Mucosa of rectum (tissue), 2 donors: ENCODE measurements at regions not wholly inside any gene's neighbourhood (a gene's known extent, or its start where the extent isn't known, plus 50 kb on each side); places are given as distances from the start of the nearest gene placed in this dataset.
"Not testable (repeated sequence)": the region's sequence is repeated elsewhere in the genome, so short reads cannot be mapped to it uniquely, and the experiment has no call there.

ENCODE experiments used
- H3K27ac ChIP-seq, 2 donors: one replicate each; pipeline ENCODE4 v1.7.0; 2013; ENCODE audit warnings: inconsistent platforms in 2 of 2, low read depth in 2 of 2, low read length in 2 of 2
- H3K27me3 ChIP-seq, 2 donors: one replicate each; pipeline ENCODE4 v1.7.0; 2013; ENCODE audit warnings: low read length in 2 of 2; ENCODE audit not compliant: control insufficient read depth in 2 of 2, insufficient read depth in 2 of 2
- H3K36me3 ChIP-seq, 2 donors: one replicate each; pipeline ENCODE4 v1.7.0; 2013; ENCODE audit warnings: low read length in 2 of 2; ENCODE audit not compliant: control insufficient read depth in 2 of 2, insufficient read depth in 2 of 2
- H3K4me1 ChIP-seq, 2 donors: one replicate each; pipeline ENCODE4 v1.7.0; 2013; ENCODE audit warnings: low read length in 2 of 2, mild to moderate bottlenecking in 1 of 2; ENCODE audit not compliant: control insufficient read depth in 2 of 2, insufficient read depth in 2 of 2
- H3K4me3 ChIP-seq, 2 donors: one replicate each; pipeline ENCODE4 v1.7.0; 2013; ENCODE audit warnings: low read length in 2 of 2
- H3K9ac ChIP-seq, 2 donors: one replicate each; pipeline ENCODE4 v1.7.0; 2013; ENCODE audit warnings: low read length in 2 of 2, low read depth in 1 of 2, mild to moderate bottlenecking in 1 of 2
- H3K9me3 ChIP-seq, 2 donors: one replicate each; pipeline ENCODE4 v1.7.0; 2013; ENCODE audit warnings: low read length in 2 of 2; ENCODE audit not compliant: control insufficient read depth in 2 of 2
- donor health status: healthy.
- donor health status: Normal muscosa, but diverticular disease.

DNA sequence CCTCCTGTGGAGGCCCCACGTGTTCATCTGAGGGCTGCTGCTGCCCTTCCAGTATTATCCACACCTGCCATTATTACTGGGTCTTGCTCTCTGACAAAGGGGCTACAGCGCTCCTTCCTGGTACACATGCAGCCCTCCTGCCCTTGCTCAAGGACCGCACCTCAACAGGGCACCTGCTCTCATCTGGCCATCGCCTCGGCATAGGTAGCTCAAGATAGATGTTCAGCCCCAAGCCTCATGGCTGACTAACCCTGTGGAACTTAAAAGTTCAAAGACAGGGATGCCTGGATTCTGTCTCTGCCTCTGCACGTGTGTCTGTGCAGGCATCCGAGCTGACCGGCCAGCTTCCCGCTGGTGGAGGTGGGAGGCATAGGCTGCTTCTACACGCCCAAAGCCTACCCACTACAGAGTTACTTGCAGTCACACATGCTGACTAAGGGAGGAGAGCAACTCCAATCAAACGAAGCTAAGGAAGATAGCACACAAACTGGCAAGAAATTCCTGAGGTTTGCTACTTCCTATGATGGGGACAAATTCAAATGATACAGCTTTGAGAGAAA, 152.5 kb upstream of the ATP10A start:
- no peak overlapping the region for H3K27ac ChIP-seq
- no peak overlapping the region for H3K4me3 ChIP-seq
- no peaks in the 10 kb centered on the region for H3K27me3 ChIP-seq
- H3K4me1 ChIP-seq: no peaks in the 10 kb centered on the region
- no peak overlapping the region for H3K9ac ChIP-seq
- H3K9me3 ChIP-seq: peaks cover 2 to 4% of the 10 kb centered on the region in 2 donors
- no peaks in the 10 kb centered on the region for H3K36me3 ChIP-seq

DNA sequence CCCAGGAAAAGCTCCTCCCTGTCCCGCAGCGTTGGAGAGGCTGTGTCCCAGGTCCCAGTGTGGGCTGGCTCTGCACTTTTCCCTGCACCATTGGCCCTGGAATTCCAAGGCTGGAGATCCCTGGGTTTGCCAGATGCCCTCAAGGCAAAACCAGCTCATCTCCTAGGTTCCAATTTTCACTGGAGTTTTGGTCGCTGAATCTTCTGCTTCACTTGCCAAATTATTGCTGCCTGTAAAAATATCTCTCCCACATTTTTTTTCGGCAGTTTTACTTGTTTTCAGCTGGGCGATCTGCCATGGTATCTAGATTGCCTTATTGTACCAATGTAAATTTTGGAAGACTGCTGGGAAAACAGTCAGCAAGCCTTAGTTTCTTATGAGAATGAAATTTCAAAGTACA, 150.9 kb upstream of the ATP10A start:
- Histone ChIP-seq H3K9ac (no peak overlapping the region), H3K4me1 (no peaks in the 10 kb centered on the region), H3K36me3 (no peaks in the 10 kb centered on the region), H3K27ac (no peak overlapping the region), H3K27me3 (no peaks in the 10 kb centered on the region), H3K4me3 (no peak overlapping the region), H3K9me3 (peaks cover 2 to 4% of the 10 kb centered on the region in 2 donors)

DNA sequence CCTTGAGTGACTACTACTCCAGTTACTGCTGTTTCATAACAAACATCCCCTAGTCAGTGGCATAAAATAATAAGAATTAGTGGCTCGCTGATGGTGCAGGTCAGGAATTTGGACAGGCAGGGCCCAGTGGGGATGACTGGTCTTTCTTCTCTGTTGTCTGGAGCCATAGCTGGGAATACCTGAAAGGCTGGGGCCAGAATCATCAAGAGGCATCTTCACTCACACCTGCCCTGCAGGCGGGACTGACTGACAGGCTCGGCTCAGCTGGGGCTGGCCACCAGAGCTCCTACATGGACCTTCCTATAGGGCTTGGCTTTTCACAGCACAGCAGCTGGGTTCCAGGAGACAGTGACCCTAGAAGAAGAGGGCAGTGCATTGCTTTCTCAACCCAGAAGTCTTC, 148.8 kb upstream of the ATP10A start:
- H3K27ac ChIP-seq: no peak overlapping the region
- no peaks in the 10 kb centered on the region for H3K36me3 ChIP-seq
- H3K27me3 ChIP-seq: no peaks in the 10 kb centered on the region
- H3K9me3 ChIP-seq: peaks cover 0 to 4% of the 10 kb centered on the region in 2 donors
- no peak overlapping the region for H3K4me3 ChIP-seq
- no peak overlapping the region for H3K9ac ChIP-seq
- H3K4me1 ChIP-seq: no peaks in the 10 kb centered on the region

DNA sequence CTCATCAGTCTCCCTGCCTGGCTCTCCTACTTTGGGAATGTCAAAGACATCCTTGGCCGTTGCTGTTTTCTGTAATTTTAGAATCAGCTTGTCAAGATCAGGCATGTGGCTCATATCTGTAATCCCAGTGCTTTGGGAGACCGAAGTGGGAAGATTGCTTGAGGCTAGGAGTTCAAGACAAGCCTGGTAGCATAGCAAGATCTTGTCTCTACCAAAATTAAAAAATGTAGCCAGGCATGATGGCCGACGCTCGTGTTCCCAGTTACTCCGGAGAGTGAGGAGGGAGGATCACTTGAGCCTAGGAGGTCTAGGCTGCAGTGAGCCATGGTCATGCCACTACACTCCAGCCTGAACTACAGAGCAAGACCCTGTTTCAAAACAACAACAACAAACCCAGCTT, 144.0 kb upstream of the ATP10A start:
- Histone ChIP-seq H3K27ac (no peak overlapping the region), H3K36me3 (no peaks in the 10 kb centered on the region), H3K9me3 (peaks cover 2% of the 10 kb centered on the region in 2 donors), H3K4me3 (no peak overlapping the region), H3K9ac (no peak overlapping the region), H3K27me3 (no peaks in the 10 kb centered on the region), H3K4me1 (no peaks in the 10 kb centered on the region)

DNA sequence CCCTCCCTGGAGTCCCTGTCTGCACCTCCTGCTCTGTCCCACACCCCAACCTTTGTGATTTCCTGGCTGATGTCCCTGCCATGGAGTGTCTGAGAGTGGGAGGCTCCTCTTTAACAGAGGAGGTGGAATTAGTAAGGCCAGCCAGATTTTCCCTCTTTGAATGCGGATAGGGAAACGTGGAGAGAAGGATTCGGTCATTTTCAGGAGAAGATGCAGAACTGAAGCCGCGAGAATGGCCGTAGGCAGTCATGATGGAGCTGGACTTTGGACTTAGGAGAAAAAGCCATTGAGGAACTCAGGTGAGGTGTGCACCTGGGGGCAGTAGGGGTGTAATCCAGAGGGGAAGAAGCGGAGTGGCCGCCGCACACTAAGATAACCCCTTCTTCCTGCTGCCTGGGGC, 138.1 kb upstream of the ATP10A start:
- Histone ChIP-seq H3K27me3 (no peaks in the 10 kb centered on the region), H3K36me3 (no peaks in the 10 kb centered on the region), H3K9me3 (peaks cover 0 to 2% of the 10 kb centered on the region in 2 donors), H3K4me3 (no peak overlapping the region), H3K4me1 (no peaks in the 10 kb centered on the region), H3K9ac (no peak overlapping the region), H3K27ac (no peak overlapping the region)

DNA sequence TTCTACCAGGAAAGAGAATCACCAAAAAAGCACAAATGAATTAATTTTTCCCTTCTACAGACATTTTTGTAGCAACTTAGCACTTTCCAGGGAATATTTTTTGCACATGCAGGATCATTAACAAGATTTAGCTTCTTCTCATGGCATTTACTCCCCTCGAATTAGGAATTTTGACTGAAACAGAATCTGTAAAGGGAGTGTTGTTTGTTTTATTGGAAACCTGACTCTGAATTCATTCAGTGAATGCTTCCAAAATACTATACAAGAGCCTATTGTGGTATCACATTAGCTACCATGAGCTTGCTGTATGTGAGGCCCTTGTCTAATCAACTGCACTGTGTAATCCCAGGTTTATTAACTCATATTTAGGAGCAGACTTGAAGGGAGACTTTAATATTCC, 130.4 kb upstream of the ATP10A start:
- H3K9me3 ChIP-seq: no peaks in the 10 kb centered on the region
- H3K36me3 ChIP-seq: no peaks in the 10 kb centered on the region
- H3K4me1 ChIP-seq: no peaks in the 10 kb centered on the region
- no peaks in the 10 kb centered on the region for H3K27me3 ChIP-seq
- no peak overlapping the region for H3K27ac ChIP-seq
- H3K9ac ChIP-seq: no peak overlapping the region
- H3K4me3 ChIP-seq: no peak overlapping the region

DNA sequence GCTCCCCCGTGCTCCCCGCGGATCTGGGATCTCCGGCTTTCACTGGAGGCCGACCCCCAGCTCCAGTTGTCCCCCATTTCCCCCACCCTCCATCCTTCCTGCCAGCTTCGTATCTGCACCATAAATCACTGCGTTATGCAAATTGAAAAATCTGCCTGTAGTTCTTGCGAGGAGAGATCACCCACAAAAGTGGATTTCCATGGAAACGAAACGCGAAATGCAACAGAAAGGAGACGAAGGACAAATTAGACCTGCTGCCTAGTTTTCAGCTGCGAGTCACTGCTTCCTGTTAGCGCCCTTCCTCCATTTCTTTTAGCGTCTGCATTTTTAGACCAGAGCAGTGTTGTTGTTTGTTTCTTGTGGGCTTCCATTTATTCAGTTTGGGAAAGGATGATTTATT, 127.1 kb upstream of the ATP10A start:
- no peak overlapping the region for H3K27ac ChIP-seq
- H3K9me3 ChIP-seq: no peaks in the 10 kb centered on the region
- H3K27me3 ChIP-seq: no peaks in the 10 kb centered on the region
- no peak overlapping the region for H3K9ac ChIP-seq
- no peaks in the 10 kb centered on the region for H3K4me1 ChIP-seq
- no peaks in the 10 kb centered on the region for H3K36me3 ChIP-seq
- H3K4me3 ChIP-seq: no peak overlapping the region

DNA sequence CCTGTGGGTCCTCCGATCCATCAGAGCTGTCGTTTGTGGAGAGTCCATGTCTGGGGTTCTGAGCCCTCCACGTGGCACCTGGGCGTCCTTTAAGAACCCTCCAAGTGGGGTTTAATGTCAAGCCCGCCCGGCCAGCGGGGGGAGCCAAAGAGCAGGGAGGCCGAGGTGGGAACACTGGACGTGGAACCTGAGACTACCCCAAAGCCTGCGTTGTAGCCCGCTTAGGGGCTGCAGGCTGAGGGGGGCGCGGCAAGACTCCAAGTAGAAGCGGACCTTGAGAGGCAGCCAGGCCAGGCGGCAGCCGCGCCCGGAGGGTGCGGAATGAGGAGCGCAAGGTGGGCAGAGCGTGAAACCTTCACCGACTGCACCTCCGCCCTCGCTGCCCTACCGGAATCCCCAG, 126.2 kb upstream of the ATP10A start:
- Histone ChIP-seq H3K9ac (no peak overlapping the region), H3K27me3 (no peaks in the 10 kb centered on the region), H3K9me3 (no peaks in the 10 kb centered on the region), H3K36me3 (no peaks in the 10 kb centered on the region), H3K4me1 (no peaks in the 10 kb centered on the region), H3K27ac (no peak overlapping the region), H3K4me3 (no peak overlapping the region)

DNA sequence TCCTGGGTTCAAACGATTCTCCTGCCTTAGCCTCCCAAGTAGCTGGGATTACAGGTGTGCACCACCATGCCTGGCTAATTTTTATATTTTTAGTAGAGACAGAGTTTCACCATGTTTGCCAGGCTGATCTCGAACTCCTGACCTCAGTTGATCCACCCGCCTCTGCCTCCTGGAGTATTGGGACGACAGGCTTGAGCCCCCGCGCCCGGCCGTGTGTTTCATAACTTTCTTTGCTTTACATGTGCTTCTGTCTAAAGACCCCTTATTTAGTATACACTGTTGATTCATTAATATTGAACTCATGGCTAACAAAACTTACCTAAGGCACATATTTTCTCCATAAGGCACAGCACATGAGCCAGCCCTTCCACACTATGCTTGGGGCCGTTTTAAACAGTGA, 125.6 kb upstream of the ATP10A start:
- not testable (repeated sequence) for H3K4me1 ChIP-seq, H3K36me3 ChIP-seq, H3K9me3 ChIP-seq, H3K9ac ChIP-seq, H3K27ac ChIP-seq, H3K4me3 ChIP-seq, H3K27me3 ChIP-seq

DNA sequence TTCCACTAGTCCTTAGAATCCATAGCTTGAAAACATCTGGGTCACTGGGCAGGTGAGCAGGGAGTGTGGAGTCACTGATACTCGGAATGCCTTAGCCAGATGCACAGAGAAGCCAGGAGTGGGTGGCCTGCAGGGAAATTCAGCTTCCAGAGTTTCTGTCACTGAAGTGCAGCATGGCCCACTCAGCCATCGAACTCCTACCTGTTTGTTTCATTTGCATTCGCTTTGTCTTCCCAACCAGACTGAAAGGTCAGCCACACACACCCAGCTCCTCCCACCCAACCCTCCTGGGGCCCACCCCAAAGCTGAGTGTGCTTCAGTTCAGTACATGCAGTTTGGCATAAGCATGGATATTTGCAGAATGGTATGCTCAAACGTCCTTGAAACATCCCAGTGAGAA, 124.5 kb upstream of the ATP10A start:
- Histone ChIP-seq H3K27me3 (no peaks in the 10 kb centered on the region), H3K27ac (no peak overlapping the region), H3K4me1 (no peaks in the 10 kb centered on the region), H3K9ac (no peak overlapping the region), H3K36me3 (no peaks in the 10 kb centered on the region), H3K9me3 (no peaks in the 10 kb centered on the region), H3K4me3 (no peak overlapping the region)

DNA sequence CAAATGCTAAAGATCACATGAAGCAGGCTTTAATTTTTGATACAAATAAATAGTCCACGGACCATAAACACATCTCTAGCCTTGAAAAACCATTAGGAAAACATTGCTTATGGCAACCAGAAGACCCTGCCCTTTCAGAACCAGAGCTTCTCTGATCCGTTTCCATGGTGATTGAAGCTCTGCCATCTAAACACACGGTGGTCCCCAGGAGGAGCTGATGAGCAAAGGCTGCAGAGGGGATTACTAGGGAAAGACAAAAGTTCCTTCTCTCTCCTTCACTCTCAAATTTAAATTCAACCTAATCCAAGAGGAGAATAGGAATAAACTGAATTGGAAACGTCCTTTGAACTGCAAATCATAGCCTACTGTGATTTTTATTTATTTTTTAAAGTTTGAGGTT, 122.0 kb upstream of the ATP10A start:
- Histone ChIP-seq H3K27me3 (no peaks in the 10 kb centered on the region), H3K9ac (no peak overlapping the region)

More for the DNA sequence above, 122.0 kb upstream of the ATP10A start:
- Histone ChIP-seq H3K4me3 (no peak overlapping the region), H3K27ac (no peak overlapping the region), H3K4me1 (no peaks in the 10 kb centered on the region), H3K36me3 (no peaks in the 10 kb centered on the region), H3K9me3 (no peaks in the 10 kb centered on the region)
